Upper lobe of left lung (tissue), 6 donors: ENCODE measurements at regions not wholly inside any gene's neighbourhood (a gene's known extent, or its start where the extent isn't known, plus 50 kb on each side); places are given as distances from the start of the nearest gene placed in this dataset.

ENCODE experiments used
- ATAC-seq, 2 donors: fragments of 200-7000 bp; cut with Tn5 transposase; one replicate each; pipeline ENCODE4 v1.9.1; 2022; ENCODE audit warnings: mild to moderate bottlenecking in 2 of 2, moderate library complexity in 2 of 2; ENCODE audit not compliant: low FRiP score in 2 of 2
- DNase-seq, 2 donors: peaks; one replicate each; pipeline ENCODE4 v3.0.0-alpha.2; 2019 to 2020
- H3K27ac ChIP-seq, 4 donors: fragments of 200-600 bp; sonication (generic); one replicate each; pipeline ENCODE4 v1.5.1; 2016 to 2019
- H3K27me3 ChIP-seq, 4 donors: fragments of 200-600 bp; sonication (generic); one replicate each; pipeline ENCODE4 v1.5.1; 2017 to 2019
- H3K36me3 ChIP-seq, 4 donors: fragments of 200-600 bp; sonication (generic); one replicate each; pipeline ENCODE4 v1.5.1; 2016 to 2019
- H3K4me1 ChIP-seq, 4 donors: fragments of 200-600 bp; sonication (generic); one replicate each; pipeline ENCODE4 v1.5.1; 2018 to 2019
- H3K4me3 ChIP-seq, 4 donors: fragments of 200-600 bp; sonication (generic); one replicate each; pipeline ENCODE4 v1.5.1; 2017 to 2019; ENCODE audit warnings: mild to moderate bottlenecking in 2 of 4, moderate library complexity in 1 of 4
- H3K9me3 ChIP-seq, 4 donors: fragments of 200-600 bp; sonication (generic); one replicate each; pipeline ENCODE4 v1.5.1; 2018 to 2019
- EP300 ChIP-seq, 4 donors: sonication (generic); formaldehyde crosslinking; IDR thresholded peaks; one replicate each; pipeline ENCODE4 v1.5.1; 2017; ENCODE audit warnings: antibody characterized with exemption in 4 of 4, control low read depth in 2 of 4
- POLR2A ChIP-seq, 4 donors: fragments of 450-650 bp; IDR thresholded peaks; one replicate each; pipeline ENCODE4 v1.5.1; 2016 to 2017; ENCODE audit warnings: antibody characterized with exemption in 4 of 4, mild to moderate bottlenecking in 2 of 4
- POLR2AphosphoS5 ChIP-seq, 2 donors: sonication (generic); formaldehyde crosslinking; IDR thresholded peaks; one replicate each; pipeline ENCODE4 v1.5.1; 2017; ENCODE audit warnings: antibody characterized with exemption in 2 of 2
- WGBS, 2 donors: methylation state at CpG; one replicate each; pipeline ENCODE4 v1.1.5; 2017 to 2018; 5-methylcytosine and 5-hydroxymethylcytosine counted together
- TF ChIP-seq, protein P1 (sequence below), 6 experiments: fragments of 450-650 bp in 4 of 6; fragments of 200-600 bp in 2 of 6; sonication (generic) in 2 of 6; IDR thresholded peaks; one replicate each; pipeline ENCODE4 v1.5.1; 2016 to 2019; ENCODE audit warnings: antibody characterized with exemption in 6 of 6
- donor health status: DM: no; HTN: no; CAD: no; lungs with moderate emphysema.
- donor health status: DM: no; HTN: yes; CAD: no; lungs with severe emphysema.

DNA sequence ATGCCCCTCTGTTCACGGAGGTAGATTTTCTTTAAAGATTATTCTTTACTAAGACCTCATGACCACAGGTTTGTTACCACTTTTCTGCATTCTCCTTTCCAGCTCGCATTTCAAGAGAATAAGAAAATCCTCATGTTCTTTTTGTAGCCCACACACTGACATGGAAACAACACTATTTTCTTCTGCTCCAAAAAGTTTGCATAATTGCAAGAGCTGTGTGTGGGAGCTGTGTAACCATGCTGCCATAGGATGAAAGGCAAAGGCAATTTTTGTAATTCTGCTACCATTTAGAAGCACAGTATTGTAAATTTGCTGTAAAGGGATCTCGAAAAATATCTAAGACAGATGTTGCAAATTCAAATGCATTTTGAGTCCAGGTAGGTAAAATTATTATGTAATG is 302.4 kb upstream of the EMCN start:
- no peaks in the 10 kb centered on the region for H3K9me3 ChIP-seq
- H3K27ac ChIP-seq: no peak overlapping the region
- H3K4me3 ChIP-seq: no peak overlapping the region
- TF ChIP-seq POLR2AphosphoS5 (IDR thresholded peaks at IDR 0.05) (no peak), POLR2A (IDR thresholded peaks at IDR 0.05) (no peak), EP300 (IDR thresholded peaks at IDR 0.05) (no peak)
- TF ChIP-seq, protein P1, sequence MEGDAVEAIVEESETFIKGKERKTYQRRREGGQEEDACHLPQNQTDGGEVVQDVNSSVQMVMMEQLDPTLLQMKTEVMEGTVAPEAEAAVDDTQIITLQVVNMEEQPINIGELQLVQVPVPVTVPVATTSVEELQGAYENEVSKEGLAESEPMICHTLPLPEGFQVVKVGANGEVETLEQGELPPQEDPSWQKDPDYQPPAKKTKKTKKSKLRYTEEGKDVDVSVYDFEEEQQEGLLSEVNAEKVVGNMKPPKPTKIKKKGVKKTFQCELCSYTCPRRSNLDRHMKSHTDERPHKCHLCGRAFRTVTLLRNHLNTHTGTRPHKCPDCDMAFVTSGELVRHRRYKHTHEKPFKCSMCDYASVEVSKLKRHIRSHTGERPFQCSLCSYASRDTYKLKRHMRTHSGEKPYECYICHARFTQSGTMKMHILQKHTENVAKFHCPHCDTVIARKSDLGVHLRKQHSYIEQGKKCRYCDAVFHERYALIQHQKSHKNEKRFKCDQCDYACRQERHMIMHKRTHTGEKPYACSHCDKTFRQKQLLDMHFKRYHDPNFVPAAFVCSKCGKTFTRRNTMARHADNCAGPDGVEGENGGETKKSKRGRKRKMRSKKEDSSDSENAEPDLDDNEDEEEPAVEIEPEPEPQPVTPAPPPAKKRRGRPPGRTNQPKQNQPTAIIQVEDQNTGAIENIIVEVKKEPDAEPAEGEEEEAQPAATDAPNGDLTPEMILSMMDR (IDR thresholded peaks at IDR 0.05): no peak
- no peaks in the 10 kb centered on the region for H3K4me1 ChIP-seq
- no peak for ATAC-seq
- H3K27me3 ChIP-seq: no peaks in the 10 kb centered on the region
- DNase-seq: no peak
- no peaks in the 10 kb centered on the region for H3K36me3 ChIP-seq
- WGBS, 2 donors: 93 to 94% methylated on average over 3 of the region's 3 CpGs

DNA sequence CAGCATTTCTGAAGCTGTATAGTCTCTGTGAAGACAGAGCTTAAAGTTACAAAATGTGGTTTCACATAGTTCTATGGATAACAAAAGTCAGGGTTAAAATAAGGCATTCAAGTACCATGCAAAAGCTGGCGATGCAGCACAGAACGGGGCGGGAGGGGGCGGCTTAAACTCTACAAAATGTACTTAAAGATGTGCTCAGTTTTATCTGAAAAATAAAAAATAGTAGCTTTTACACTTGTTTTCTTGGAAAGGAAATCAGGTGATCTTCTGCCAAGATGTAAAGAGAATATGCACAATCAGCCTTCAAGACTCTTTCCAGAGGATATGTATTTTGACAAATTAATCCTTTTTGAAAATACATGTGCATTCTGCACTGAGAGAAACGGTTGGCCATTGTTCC is 301.7 kb upstream of the EMCN start:
- DNase-seq (peak in 1 of 2 donors; percentile 1), ATAC-seq (no peak)
- Histone ChIP-seq H3K27ac (no peak overlapping the region), H3K36me3 (no peaks in the 10 kb centered on the region), H3K27me3 (no peaks in the 10 kb centered on the region), H3K4me3 (no peak overlapping the region), H3K9me3 (no peaks in the 10 kb centered on the region), H3K4me1 (no peaks in the 10 kb centered on the region)
- 87 to 89% methylated on average over 5 of the region's 5 CpGs for WGBS, 2 donors
- TF ChIP-seq, protein P1 (IDR thresholded peaks at IDR 0.05): no peak
- no peak for TF ChIP-seq POLR2A (IDR thresholded peaks at IDR 0.05)
- TF ChIP-seq POLR2AphosphoS5 (IDR thresholded peaks at IDR 0.05): no peak
- no peak for TF ChIP-seq EP300 (IDR thresholded peaks at IDR 0.05)

DNA sequence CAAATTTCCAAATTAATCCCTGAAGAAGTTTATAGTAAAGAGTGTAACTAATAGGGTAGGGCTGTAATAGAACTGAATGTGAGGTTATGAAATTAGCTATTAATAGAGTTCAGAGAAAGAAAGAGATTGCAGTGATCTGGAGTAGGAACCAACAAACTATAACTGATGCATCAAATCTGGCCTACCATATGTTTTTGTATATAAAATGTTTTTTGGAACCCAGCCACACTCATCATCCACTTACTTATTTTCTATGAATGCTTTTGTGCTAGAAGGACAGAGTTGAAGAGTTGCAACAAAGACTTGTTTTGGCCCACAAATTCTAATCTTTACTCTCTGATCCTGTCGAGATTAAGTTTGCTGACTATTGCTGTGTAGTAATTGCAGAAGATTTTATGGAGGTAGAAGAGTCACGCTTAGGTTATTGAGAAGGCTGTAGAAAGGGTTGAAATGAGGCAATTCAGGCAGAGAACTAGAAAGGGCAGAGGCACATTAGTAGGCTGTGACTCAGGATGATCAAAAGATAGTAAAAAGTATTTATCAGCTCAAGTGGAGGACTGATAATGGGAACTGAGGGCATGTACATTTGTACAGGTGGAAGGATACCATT is 298.7 kb upstream of the EMCN start:
- no peaks in the 10 kb centered on the region for H3K27me3 ChIP-seq
- no peak for DNase-seq
- no peak overlapping the region for H3K27ac ChIP-seq
- H3K4me1 ChIP-seq: no peaks in the 10 kb centered on the region
- no peak for ATAC-seq
- WGBS, 2 donors: 71 to 82% methylated on average over 2 of the region's 2 CpGs
- no peaks in the 10 kb centered on the region for H3K36me3 ChIP-seq
- TF ChIP-seq POLR2A (IDR thresholded peaks at IDR 0.05): no peak
- no peak for TF ChIP-seq EP300 (IDR thresholded peaks at IDR 0.05)
- no peak for TF ChIP-seq POLR2AphosphoS5 (IDR thresholded peaks at IDR 0.05)
- TF ChIP-seq, protein P1 (IDR thresholded peaks at IDR 0.05): no peak
- no peak overlapping the region for H3K4me3 ChIP-seq
- no peaks in the 10 kb centered on the region for H3K9me3 ChIP-seq

DNA sequence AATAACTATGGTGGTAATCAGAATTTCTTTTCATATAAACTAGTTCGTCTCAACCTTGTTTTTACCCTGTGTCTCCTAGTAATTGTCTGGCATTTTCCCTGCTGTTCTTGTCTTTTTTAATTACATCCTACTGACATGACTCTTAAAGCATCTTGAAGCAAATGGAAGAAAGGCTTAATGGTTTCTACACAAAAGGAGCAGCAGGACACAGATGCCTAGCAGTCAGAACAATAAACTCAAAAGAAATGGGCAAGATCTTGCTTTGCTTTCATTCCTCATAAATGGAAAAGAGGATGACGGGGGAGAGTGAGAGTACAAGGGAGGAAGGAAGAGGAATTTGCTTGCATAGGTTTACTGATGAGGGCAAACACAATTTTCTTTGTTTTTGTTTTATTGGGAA is 293.2 kb upstream of the EMCN start:
- Histone ChIP-seq H3K9me3 (no peaks in the 10 kb centered on the region), H3K4me3 (no peak overlapping the region), H3K27me3 (no peaks in the 10 kb centered on the region), H3K36me3 (no peaks in the 10 kb centered on the region), H3K27ac (no peak overlapping the region), H3K4me1 (no peaks in the 10 kb centered on the region)
- TF ChIP-seq POLR2A (IDR thresholded peaks at IDR 0.05) (no peak), POLR2AphosphoS5 (IDR thresholded peaks at IDR 0.05) (no peak), EP300 (IDR thresholded peaks at IDR 0.05) (no peak)
- TF ChIP-seq, protein P1 (IDR thresholded peaks at IDR 0.05): no peak
- DNase-seq (no peak), ATAC-seq (no peak)
- WGBS, 2 donors: 63 to 77% methylated on average over 2 of the region's 2 CpGs

DNA sequence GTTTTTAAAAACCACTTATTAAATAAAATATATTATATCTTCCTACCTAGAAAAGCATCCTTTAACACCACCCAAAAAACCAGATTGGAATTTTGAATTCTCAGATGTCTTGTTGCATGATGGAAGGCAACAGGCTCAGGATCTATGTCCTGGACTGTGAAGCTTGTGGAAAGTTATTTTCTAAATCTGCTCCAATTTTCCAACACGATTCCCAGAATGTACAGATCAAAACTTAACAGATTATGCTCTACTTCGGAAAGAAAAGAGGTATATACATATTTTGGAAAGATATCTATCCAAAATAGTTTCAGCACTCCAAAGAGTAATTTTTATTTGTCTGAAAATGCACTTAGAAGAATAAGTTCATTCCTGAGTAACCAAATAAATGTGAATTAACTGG is 291.7 kb upstream of the EMCN start:
- H3K4me3 ChIP-seq: no peak overlapping the region
- no peaks in the 10 kb centered on the region for H3K4me1 ChIP-seq
- no peak for ATAC-seq
- H3K27ac ChIP-seq: no peak overlapping the region
- no peak for TF ChIP-seq POLR2A (IDR thresholded peaks at IDR 0.05)
- TF ChIP-seq EP300 (IDR thresholded peaks at IDR 0.05): no peak
- TF ChIP-seq, protein P1 (IDR thresholded peaks at IDR 0.05): no peak
- TF ChIP-seq POLR2AphosphoS5 (IDR thresholded peaks at IDR 0.05): no peak
- no peaks in the 10 kb centered on the region for H3K27me3 ChIP-seq
- H3K9me3 ChIP-seq: no peaks in the 10 kb centered on the region
- 80 to 86% methylated on average over 2 of the region's 2 CpGs for WGBS, 2 donors
- DNase-seq: no peak
- H3K36me3 ChIP-seq: no peaks in the 10 kb centered on the region
